H9 (cell line): ENCODE measurements at regions not wholly inside any gene's neighbourhood (a gene's known extent, or its start where the extent isn't known, plus 50 kb on each side); places are given as distances from the start of the nearest gene placed in this dataset.

Source experiments
- DNase-seq: peaks from one replicate; pipeline ENCODE4 v3.0.0-alpha.2; 2017
- H2AFZ ChIP-seq: one replicate; pipeline ENCODE4 v1.6.1; 2013; ENCODE audit warnings: mild to moderate bottlenecking, low read length, control low read depth, moderate library complexity
- H2AK5ac ChIP-seq: 2 replicates; pipeline ENCODE4 v1.6.1; 2013; ENCODE audit warnings: low read length, control low read depth, mixed read lengths; ENCODE audit not compliant: insufficient read length
- H2BK120ac ChIP-seq: one replicate; pipeline ENCODE4 v1.6.1; 2013; ENCODE audit warnings: low read depth, mild to moderate bottlenecking, low read length, control low read depth, inconsistent platforms; ENCODE audit not compliant: poor library complexity, severe bottlenecking
- H2BK12ac ChIP-seq: 2 replicates; pipeline ENCODE4 v1.6.1; 2013; ENCODE audit warnings: low read length, control low read depth, mixed read lengths, low read depth; ENCODE audit not compliant: insufficient read length
- H2BK15ac ChIP-seq: 2 replicates; pipeline ENCODE4 v1.6.1; 2013; ENCODE audit warnings: low read depth, low read length, control low read depth
- H2BK20ac ChIP-seq: one replicate; pipeline ENCODE4 v1.6.1; 2013; ENCODE audit warnings: low read depth, mild to moderate bottlenecking, low read length, control low read depth, inconsistent platforms; ENCODE audit not compliant: poor library complexity, severe bottlenecking
- H2BK5ac ChIP-seq: 2 replicates; pipeline ENCODE4 v1.6.1; 2013; ENCODE audit warnings: low read length, control low read depth, mixed read lengths; ENCODE audit not compliant: insufficient read length
- H3K14ac ChIP-seq: 2 replicates; pipeline ENCODE4 v1.6.1; 2013; ENCODE audit warnings: low read length, control low read depth; ENCODE audit not compliant: insufficient read depth
- H3K18ac ChIP-seq: 2 replicates; pipeline ENCODE4 v1.6.1; 2013; ENCODE audit warnings: low read depth, mild to moderate bottlenecking, mixed read lengths, low read length, control low read depth; ENCODE audit not compliant: insufficient read length
- H3K23ac ChIP-seq: 2 replicates; pipeline ENCODE4 v1.6.1; 2013; ENCODE audit warnings: low read length, control low read depth, mixed read lengths, low read depth; ENCODE audit not compliant: insufficient read length
- H3K23me2 ChIP-seq: 2 replicates; pipeline ENCODE4 v1.6.1; 2013; ENCODE audit warnings: low read depth, mild to moderate bottlenecking, mixed read lengths, low read length, control low read depth; ENCODE audit not compliant: insufficient read length, poor library complexity, severe bottlenecking
- H3K27ac ChIP-seq: 2 replicates; pipeline ENCODE4 v1.5.1; 2013; ENCODE audit warnings: low read length, control low read depth, mixed read lengths, low read depth; ENCODE audit not compliant: insufficient read length
- H3K27me3 ChIP-seq: 2 replicates; pipeline ENCODE4 v1.6.1; 2013; ENCODE audit warnings: low read length, control low read depth, inconsistent platforms; ENCODE audit not compliant: insufficient read depth
- H3K4ac ChIP-seq: 2 replicates; pipeline ENCODE4 v1.6.1; 2013; ENCODE audit warnings: low read depth, mild to moderate bottlenecking, control low read depth, inconsistent platforms, low read length, moderate library complexity
- H3K4me1 ChIP-seq: 2 replicates; pipeline ENCODE4 v1.6.1; 2013; ENCODE audit warnings: low read length, control low read depth, inconsistent platforms; ENCODE audit not compliant: insufficient read depth
- H3K4me2 ChIP-seq: 2 replicates; pipeline ENCODE4 v1.6.1; 2013; ENCODE audit warnings: low read length, control low read depth, mixed read lengths; ENCODE audit not compliant: insufficient read length, insufficient read depth
- H3K56ac ChIP-seq: 2 replicates; pipeline ENCODE4 v1.6.1; 2013; ENCODE audit warnings: low read depth, mild to moderate bottlenecking, mixed read lengths, low read length, control low read depth; ENCODE audit not compliant: insufficient read length
- H3K79me1 ChIP-seq: 2 replicates; pipeline ENCODE4 v1.6.1; 2013; ENCODE audit warnings: low read depth, mild to moderate bottlenecking, moderate library complexity, low read length, control low read depth, inconsistent platforms; ENCODE audit not compliant: insufficient read depth, poor library complexity, severe bottlenecking
- H3K79me2 ChIP-seq: 2 replicates; pipeline ENCODE4 v1.6.1; 2013; ENCODE audit warnings: low read length, control low read depth, inconsistent platforms; ENCODE audit not compliant: insufficient read depth
- H3K9ac ChIP-seq: 2 replicates; pipeline ENCODE4 v1.6.1; 2013; ENCODE audit warnings: low read length, control low read depth, mixed read lengths; ENCODE audit not compliant: insufficient read length; ENCODE audit errors: extremely low read depth
- H3K9me3 ChIP-seq: one replicate; pipeline ENCODE4 v1.6.1; 2013; ENCODE audit warnings: low read depth, low read length, inconsistent platforms; ENCODE audit not compliant: control insufficient read depth
- H3T11ph ChIP-seq: one replicate; pipeline ENCODE4 v1.6.1; 2013; ENCODE audit warnings: mild to moderate bottlenecking, low read length, control low read depth, inconsistent platforms
- H4K20me1 ChIP-seq: one replicate; pipeline ENCODE4 v1.6.1; 2013; ENCODE audit not compliant: control insufficient read depth, insufficient read length, insufficient read depth
- H4K5ac ChIP-seq: 2 replicates; pipeline ENCODE4 v1.6.1; 2013; ENCODE audit warnings: low read depth, mild to moderate bottlenecking, mixed read lengths, low read length, control low read depth; ENCODE audit not compliant: insufficient read length
- H4K8ac ChIP-seq: replicated peaks from 2 replicates; pipeline ENCODE4 v1.6.1; 2013; ENCODE audit warnings: low read length, control low read depth, mixed read lengths, low read depth; ENCODE audit not compliant: insufficient read length
- H4K91ac ChIP-seq: 2 replicates; pipeline ENCODE4 v1.6.1; 2013; ENCODE audit warnings: low read depth, mild to moderate bottlenecking, moderate library complexity, mixed read lengths, low read length, control low read depth; ENCODE audit not compliant: insufficient read length
- H3K27ac Mint-ChIP-seq, 3 experiments: 2 replicates in 2 of 3; 3 replicates in 1 of 3; pipeline ENCODE4 v1.8.0; 2020 to 2021; ENCODE audit warnings: mixed read lengths in 3 of 3, mild to moderate bottlenecking in 1 of 3, moderate library complexity in 1 of 3
- H3K27me3 Mint-ChIP-seq: 2 replicates; pipeline ENCODE4 v1.8.0; 2021; ENCODE audit warnings: low read depth, mild to moderate bottlenecking, moderate library complexity, mixed read lengths
- H3K36me3 Mint-ChIP-seq, 3 experiments: 2 replicates in 2 of 3; 3 replicates in 1 of 3; pipeline ENCODE4 v1.8.0; 2020 to 2021; ENCODE audit warnings: low read depth in 3 of 3, mixed read lengths in 3 of 3; ENCODE audit not compliant: insufficient read depth in 1 of 3
- H3K4me1 Mint-ChIP-seq, 2 experiments: 2 replicates each; pipeline ENCODE4 v1.8.0; 2020; ENCODE audit warnings: mixed read lengths in 2 of 2
- H3K4me3 Mint-ChIP-seq, 2 experiments: 2 replicates in 1 of 2; 3 replicates in 1 of 2; pipeline ENCODE4 v1.8.0; 2020 to 2021; ENCODE audit warnings: mild to moderate bottlenecking in 2 of 2, mixed read lengths in 2 of 2, moderate library complexity in 1 of 2
- H3K9me3 Mint-ChIP-seq, 2 experiments: 2 replicates in 1 of 2; 3 replicates in 1 of 2; pipeline ENCODE4 v1.8.0; 2020; ENCODE audit warnings: mild to moderate bottlenecking in 2 of 2, mixed read lengths in 2 of 2, moderate library complexity in 1 of 2
- WGBS: extraction: QIAGEN DNeasy Blood & Tissue Kit; methylation state at CpG from one replicate; pipeline ENCODE4 v1.1.7; 2013; ENCODE audit warnings: missing lambda C conversion rate, low lambda C conversion rate, mixed read lengths; ENCODE audit not compliant: insufficient read length; ENCODE audit errors: extremely low coverage; 5-methylcytosine and 5-hydroxymethylcytosine counted together
- TF ChIP-seq, protein P1 (sequence below): fragments of 200-600 bp; sonication (generic); conservative IDR thresholded peaks from 3 replicates; pipeline ENCODE4 v1.8.0; 2021; ENCODE audit warnings: antibody characterized with exemption, mild to moderate bottlenecking

GRCh38 chr2:2853346-2853745 is 522.3 kb upstream of the MYT1L start:
- H3K56ac ChIP-seq: no peak overlapping the region
- H3T11ph ChIP-seq: no peak overlapping the region
- Mint-ChIP-seq H3K36me3 (no peaks in the 10 kb centered on the region), H3K9me3 (no peaks in the 10 kb centered on the region), H3K27me3 (0 out of 2 replicates have a peak, but pooled peaks cover 2% of the 10 kb centered on the region), H3K4me1 (peaks cover 13 to 22% of the 10 kb centered on the region in 2 experiments), H3K27ac (no peak overlapping the region), H3K4me3 (no peak overlapping the region)
- no peak overlapping the region for H2AK5ac ChIP-seq
- no peak overlapping the region for H4K8ac ChIP-seq
- no peak overlapping the region for H4K5ac ChIP-seq
- no peak overlapping the region for H3K4me2 ChIP-seq
- H4K91ac ChIP-seq: no peak overlapping the region
- H3K79me1 ChIP-seq: no peaks in the 10 kb centered on the region
- H3K23me2 ChIP-seq: no peaks in the 10 kb centered on the region
- no CpG with 5 or more reads among the region's 2 CpGs for WGBS
- H3K27me3 ChIP-seq: no peaks in the 10 kb centered on the region
- TF ChIP-seq, protein P1, sequence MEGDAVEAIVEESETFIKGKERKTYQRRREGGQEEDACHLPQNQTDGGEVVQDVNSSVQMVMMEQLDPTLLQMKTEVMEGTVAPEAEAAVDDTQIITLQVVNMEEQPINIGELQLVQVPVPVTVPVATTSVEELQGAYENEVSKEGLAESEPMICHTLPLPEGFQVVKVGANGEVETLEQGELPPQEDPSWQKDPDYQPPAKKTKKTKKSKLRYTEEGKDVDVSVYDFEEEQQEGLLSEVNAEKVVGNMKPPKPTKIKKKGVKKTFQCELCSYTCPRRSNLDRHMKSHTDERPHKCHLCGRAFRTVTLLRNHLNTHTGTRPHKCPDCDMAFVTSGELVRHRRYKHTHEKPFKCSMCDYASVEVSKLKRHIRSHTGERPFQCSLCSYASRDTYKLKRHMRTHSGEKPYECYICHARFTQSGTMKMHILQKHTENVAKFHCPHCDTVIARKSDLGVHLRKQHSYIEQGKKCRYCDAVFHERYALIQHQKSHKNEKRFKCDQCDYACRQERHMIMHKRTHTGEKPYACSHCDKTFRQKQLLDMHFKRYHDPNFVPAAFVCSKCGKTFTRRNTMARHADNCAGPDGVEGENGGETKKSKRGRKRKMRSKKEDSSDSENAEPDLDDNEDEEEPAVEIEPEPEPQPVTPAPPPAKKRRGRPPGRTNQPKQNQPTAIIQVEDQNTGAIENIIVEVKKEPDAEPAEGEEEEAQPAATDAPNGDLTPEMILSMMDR: no peak
- DNase-seq: no peak
- H2BK5ac ChIP-seq: no peak overlapping the region
- H3K23ac ChIP-seq: no peak overlapping the region
- no peak overlapping the region for H3K27ac ChIP-seq
- no peak overlapping the region for H2BK15ac ChIP-seq
- no peak overlapping the region for H3K4ac ChIP-seq
- H2BK20ac ChIP-seq: no peak overlapping the region
- H3K9me3 ChIP-seq: no peaks in the 10 kb centered on the region
- no peak overlapping the region for H3K18ac ChIP-seq
- H3K4me1 ChIP-seq: no peaks in the 10 kb centered on the region; the same call in 1 of the 2 replicates
- no peak overlapping the region for H2BK120ac ChIP-seq
- no peak overlapping the region for H2AFZ ChIP-seq
- H3K14ac ChIP-seq: no peak overlapping the region
- H3K79me2 ChIP-seq: no peaks in the 10 kb centered on the region
- H2BK12ac ChIP-seq: no peak overlapping the region
- H3K9ac ChIP-seq: no peak overlapping the region
- H4K20me1 ChIP-seq: no peaks in the 10 kb centered on the region
